Testis (tissue), 2 donors: ENCODE measurements at regions not wholly inside any gene's neighbourhood (a gene's known extent, or its start where the extent isn't known, plus 50 kb on each side); places are given as distances from the start of the nearest gene placed in this dataset.

Experiments used
- POLR2A ChIP-seq: fragments of 450-650 bp; IDR thresholded peaks from one replicate; pipeline ENCODE4 v1.6.1; 2017; ENCODE audit warnings: antibody characterized with exemption, mild to moderate bottlenecking, moderate library complexity
- TF ChIP-seq, protein P1 (sequence below), 3 experiments: fragments of 450-650 bp in 2 of 3; fragments of 200-600 bp in 1 of 3; sonication (generic) in 1 of 3; IDR thresholded peaks; one replicate each; pipeline ENCODE4 v1.5.1; 2016 to 2019; ENCODE audit warnings: antibody characterized with exemption in 3 of 3, mild to moderate bottlenecking in 2 of 3, moderate library complexity in 1 of 3

DNA sequence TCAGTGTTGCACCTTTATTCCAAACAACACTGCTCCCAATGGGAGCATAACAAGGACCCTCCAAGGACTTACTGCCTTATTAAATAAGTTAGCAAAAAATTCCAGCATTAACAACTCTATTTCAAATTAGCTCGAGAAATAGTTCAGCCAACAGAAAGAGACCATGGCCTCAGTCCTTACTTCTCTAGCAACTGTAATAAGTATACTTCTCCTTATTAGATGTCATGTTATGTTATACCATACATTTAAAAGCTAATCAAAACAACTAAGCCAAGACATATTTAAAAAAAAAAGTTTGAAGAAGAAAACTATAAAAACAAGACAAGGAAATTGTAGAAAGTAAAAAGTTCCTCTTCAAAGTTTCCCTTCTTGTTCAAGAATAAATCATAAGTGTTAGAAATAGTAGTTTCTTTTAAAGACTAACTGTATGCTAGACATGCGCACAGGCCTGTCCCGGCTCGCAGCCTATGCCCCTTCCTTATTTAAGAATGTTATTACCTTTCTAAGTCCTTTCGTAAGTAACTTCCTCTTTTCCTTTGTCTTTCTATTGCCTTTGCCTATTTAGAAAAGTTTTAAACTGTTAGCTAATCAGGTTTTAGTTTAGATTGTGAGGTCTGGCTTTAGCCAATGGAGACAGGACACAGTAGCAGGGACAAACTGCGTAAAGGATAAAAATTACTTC is 68.6 kb downstream of the RESF1 start:
- TF ChIP-seq, protein P1, sequence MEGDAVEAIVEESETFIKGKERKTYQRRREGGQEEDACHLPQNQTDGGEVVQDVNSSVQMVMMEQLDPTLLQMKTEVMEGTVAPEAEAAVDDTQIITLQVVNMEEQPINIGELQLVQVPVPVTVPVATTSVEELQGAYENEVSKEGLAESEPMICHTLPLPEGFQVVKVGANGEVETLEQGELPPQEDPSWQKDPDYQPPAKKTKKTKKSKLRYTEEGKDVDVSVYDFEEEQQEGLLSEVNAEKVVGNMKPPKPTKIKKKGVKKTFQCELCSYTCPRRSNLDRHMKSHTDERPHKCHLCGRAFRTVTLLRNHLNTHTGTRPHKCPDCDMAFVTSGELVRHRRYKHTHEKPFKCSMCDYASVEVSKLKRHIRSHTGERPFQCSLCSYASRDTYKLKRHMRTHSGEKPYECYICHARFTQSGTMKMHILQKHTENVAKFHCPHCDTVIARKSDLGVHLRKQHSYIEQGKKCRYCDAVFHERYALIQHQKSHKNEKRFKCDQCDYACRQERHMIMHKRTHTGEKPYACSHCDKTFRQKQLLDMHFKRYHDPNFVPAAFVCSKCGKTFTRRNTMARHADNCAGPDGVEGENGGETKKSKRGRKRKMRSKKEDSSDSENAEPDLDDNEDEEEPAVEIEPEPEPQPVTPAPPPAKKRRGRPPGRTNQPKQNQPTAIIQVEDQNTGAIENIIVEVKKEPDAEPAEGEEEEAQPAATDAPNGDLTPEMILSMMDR (IDR thresholded peaks at IDR 0.05) = no peak
- TF ChIP-seq POLR2A = no peak
